ENCODE measurements at regions not wholly inside any gene's neighbourhood (a gene's known extent, or its start where the extent isn't known, plus 50 kb on each side); places are given as distances from the start of the nearest gene placed in this dataset.
A peak's percentile ranks its signal among the peaks of the same experiment; 100 is the strongest.

GRCh38 chr1:232182236-232182635 is 447.7 kb downstream of the SIPA1L2 start:
- H3K4me3 ChIP-seq (ENCODE audit: insufficient read depth in 1 of 2, low read depth in 1 of 2, low read length in 2 of 2), result no peak overlapping the region
- no peaks in the 10 kb centered on the region for H3K36me3 ChIP-seq (ENCODE audit: control insufficient read depth in 1 of 2, insufficient read depth in 2 of 2, low read depth in 1 of 2, low read length in 2 of 2)
- DNase-seq, result no peak
- peaks cover 4% of the 10 kb centered on the region for H3K9me3 ChIP-seq (ENCODE audit: control insufficient read depth, low read length)
- no peak overlapping the region for H2AFZ ChIP-seq (ENCODE audit: low read depth, low read length)
- no peak overlapping the region for H2BK120ac ChIP-seq (ENCODE audit: low read depth, low read length)
- no peaks in the 10 kb centered on the region for H3K79me1 ChIP-seq (replicated peaks; ENCODE audit: low read length, poor library complexity, severe bottlenecking)
- H2AK5ac ChIP-seq (ENCODE audit: low read length, severe bottlenecking), result no peak overlapping the region
- H3K9ac ChIP-seq (ENCODE audit: low read length), result no peak overlapping the region
- H3K4me1 ChIP-seq (ENCODE audit: control insufficient read depth, insufficient read depth, low read depth, low read length), result peaks cover 3% of the 10 kb centered on the region
- H3K27me3 ChIP-seq (ENCODE audit: control insufficient read depth in 1 of 2, insufficient read depth in 1 of 2, low read length in 2 of 2), result peaks cover 0 to 3% of the 10 kb centered on the region in 2 experiments
- no peak overlapping the region for H3K14ac ChIP-seq (ENCODE audit: low read length in 2 of 2)
- H3K18ac ChIP-seq (ENCODE audit: low read depth in 1 of 2, low read length in 2 of 2), result no peak overlapping the region
- H3K4me2 ChIP-seq (ENCODE audit: low read length, poor library complexity, severe bottlenecking), result no peak overlapping the region
- WGBS, result 79% methylated on average over 8 of the region's 8 CpGs
- no peak overlapping the region for H4K8ac ChIP-seq (ENCODE audit: low read length)
- no peak overlapping the region for H2BK15ac ChIP-seq (ENCODE audit: low read depth, poor library complexity, severe bottlenecking)
- H4K91ac ChIP-seq (ENCODE audit: low read length), result no peak overlapping the region
- H3K4ac ChIP-seq (ENCODE audit: low read depth in 1 of 2, low read length in 2 of 2), result no peak overlapping the region
- no peak overlapping the region for H3K27ac ChIP-seq (ENCODE audit: low read length, poor library complexity, severe bottlenecking)
- no peak overlapping the region for H2BK5ac ChIP-seq (ENCODE audit: low read depth, low read length, poor library complexity, severe bottlenecking)
- no peak overlapping the region for H3K23ac ChIP-seq (ENCODE audit: low read length in 2 of 2)
- no peak overlapping the region for H2BK12ac ChIP-seq (ENCODE audit: low read length in 2 of 2)

GRCh38 chr1:232180779-232181136 is 449.2 kb downstream of the SIPA1L2 start:
- peaks cover 4% of the 10 kb centered on the region for H3K9me3 ChIP-seq (ENCODE audit: control insufficient read depth, low read length)
- H2AK5ac ChIP-seq (ENCODE audit: low read length, severe bottlenecking), result no peak overlapping the region
- H3K27ac ChIP-seq (ENCODE audit: low read length, poor library complexity, severe bottlenecking), result no peak overlapping the region
- H3K79me1 ChIP-seq (replicated peaks; ENCODE audit: low read length, poor library complexity, severe bottlenecking), result no peaks in the 10 kb centered on the region
- H2BK12ac ChIP-seq (ENCODE audit: low read length in 2 of 2), result no peak overlapping the region
- H3K27me3 ChIP-seq (ENCODE audit: control insufficient read depth in 1 of 2, insufficient read depth in 1 of 2, low read length in 2 of 2), result peaks cover 0 to 3% of the 10 kb centered on the region in 2 experiments
- no peak overlapping the region for H2BK15ac ChIP-seq (ENCODE audit: low read depth, poor library complexity, severe bottlenecking)
- no peak overlapping the region for H4K91ac ChIP-seq (ENCODE audit: low read length)
- no peak overlapping the region for H4K8ac ChIP-seq (ENCODE audit: low read length)
- H3K9ac ChIP-seq (ENCODE audit: low read length), result no peak overlapping the region
- H3K23ac ChIP-seq (ENCODE audit: low read length in 2 of 2), result no peak overlapping the region
- H3K14ac ChIP-seq (ENCODE audit: low read length in 2 of 2), result no peak overlapping the region
- no peak overlapping the region for H2AFZ ChIP-seq (ENCODE audit: low read depth, low read length)
- 90% methylated on average over 3 of the region's 3 CpGs for WGBS
- H2BK120ac ChIP-seq (ENCODE audit: low read depth, low read length), result no peak overlapping the region
- no peak overlapping the region for H3K4ac ChIP-seq (ENCODE audit: low read depth in 1 of 2, low read length in 2 of 2)
- H3K4me1 ChIP-seq (ENCODE audit: control insufficient read depth, insufficient read depth, low read depth, low read length), result no peaks in the 10 kb centered on the region
- H2BK5ac ChIP-seq (ENCODE audit: low read depth, low read length, poor library complexity, severe bottlenecking), result no peak overlapping the region
- H3K4me2 ChIP-seq (ENCODE audit: low read length, poor library complexity, severe bottlenecking), result no peak overlapping the region
- no peak for DNase-seq
- no peak overlapping the region for H3K18ac ChIP-seq (ENCODE audit: low read depth in 1 of 2, low read length in 2 of 2)
- H3K36me3 ChIP-seq (ENCODE audit: control insufficient read depth in 1 of 2, insufficient read depth in 2 of 2, low read depth in 1 of 2, low read length in 2 of 2), result no peaks in the 10 kb centered on the region
- no peak overlapping the region for H3K4me3 ChIP-seq (ENCODE audit: insufficient read depth in 1 of 2, low read depth in 1 of 2, low read length in 2 of 2)

GRCh38 chr1:232179896-232180778 is 449.8 kb downstream of the SIPA1L2 start:
- Histone ChIP-seq H3K9ac (ENCODE audit: low read length) (no peak overlapping the region), H3K27ac (ENCODE audit: low read length, poor library complexity, severe bottlenecking) (no peak overlapping the region), H3K14ac (ENCODE audit: low read length in 2 of 2) (no peak overlapping the region), H3K4ac (ENCODE audit: low read depth in 1 of 2, low read length in 2 of 2) (no peak overlapping the region), H2BK12ac (ENCODE audit: low read length in 2 of 2) (no peak overlapping the region), H3K27me3 (ENCODE audit: control insufficient read depth in 1 of 2, insufficient read depth in 1 of 2, low read length in 2 of 2) (peaks cover 0 to 3% of the 10 kb centered on the region in 2 experiments), H2BK5ac (ENCODE audit: low read depth, low read length, poor library complexity, severe bottlenecking) (no peak overlapping the region), H3K4me1 (ENCODE audit: control insufficient read depth, insufficient read depth, low read depth, low read length) (no peaks in the 10 kb centered on the region), H3K4me2 (ENCODE audit: low read length, poor library complexity, severe bottlenecking) (no peak overlapping the region), H3K79me1 (replicated peaks; ENCODE audit: low read length, poor library complexity, severe bottlenecking) (no peaks in the 10 kb centered on the region), H2AFZ (ENCODE audit: low read depth, low read length) (no peak overlapping the region), H2BK15ac (ENCODE audit: low read depth, poor library complexity, severe bottlenecking) (no peak overlapping the region), H4K91ac (ENCODE audit: low read length) (peak overlapping the region; percentile 9), H3K23ac (ENCODE audit: low read length in 2 of 2) (no peak overlapping the region), H2BK120ac (ENCODE audit: low read depth, low read length) (no peak overlapping the region), H2AK5ac (ENCODE audit: low read length, severe bottlenecking) (no peak overlapping the region), H3K36me3 (ENCODE audit: control insufficient read depth in 1 of 2, insufficient read depth in 2 of 2, low read depth in 1 of 2, low read length in 2 of 2) (no peaks in the 10 kb centered on the region), H4K8ac (ENCODE audit: low read length) (no peak overlapping the region), H3K4me3 (ENCODE audit: insufficient read depth in 1 of 2, low read depth in 1 of 2, low read length in 2 of 2) (no peak overlapping the region), H3K18ac (ENCODE audit: low read depth in 1 of 2, low read length in 2 of 2) (no peak overlapping the region), H3K9me3 (ENCODE audit: control insufficient read depth, low read length) (peaks cover 4% of the 10 kb centered on the region)
- DNase-seq, result no peak
- 80% methylated on average over 10 of the region's 10 CpGs for WGBS

GRCh38 chr1:232178191-232178590 is 451.7 kb downstream of the SIPA1L2 start:
- no peaks in the 10 kb centered on the region for H3K36me3 ChIP-seq (ENCODE audit: control insufficient read depth in 1 of 2, insufficient read depth in 2 of 2, low read depth in 1 of 2, low read length in 2 of 2)
- no peak overlapping the region for H2BK15ac ChIP-seq (ENCODE audit: low read depth, poor library complexity, severe bottlenecking)
- no peak for DNase-seq
- no peak overlapping the region for H3K14ac ChIP-seq (ENCODE audit: low read length in 2 of 2)
- 95% methylated on average over 2 of the region's 2 CpGs for WGBS
- no peak overlapping the region for H3K4me2 ChIP-seq (ENCODE audit: low read length, poor library complexity, severe bottlenecking)
- H3K9me3 ChIP-seq (ENCODE audit: control insufficient read depth, low read length), result peaks cover 4% of the 10 kb centered on the region
- H3K27me3 ChIP-seq (ENCODE audit: control insufficient read depth in 1 of 2, insufficient read depth in 1 of 2, low read length in 2 of 2), result peaks cover 0 to 3% of the 10 kb centered on the region in 2 experiments
- H2BK12ac ChIP-seq (ENCODE audit: low read length in 2 of 2), result no peak overlapping the region
- no peak overlapping the region for H4K8ac ChIP-seq (ENCODE audit: low read length)
- H3K18ac ChIP-seq (ENCODE audit: low read depth in 1 of 2, low read length in 2 of 2), result no peak overlapping the region
- no peak overlapping the region for H2AFZ ChIP-seq (ENCODE audit: low read depth, low read length)
- no peak overlapping the region for H3K27ac ChIP-seq (ENCODE audit: low read length, poor library complexity, severe bottlenecking)
- H3K4me3 ChIP-seq (ENCODE audit: insufficient read depth in 1 of 2, low read depth in 1 of 2, low read length in 2 of 2), result no peak overlapping the region
- H2BK120ac ChIP-seq (ENCODE audit: low read depth, low read length), result no peak overlapping the region
- H3K79me1 ChIP-seq (replicated peaks; ENCODE audit: low read length, poor library complexity, severe bottlenecking), result no peaks in the 10 kb centered on the region
- no peak overlapping the region for H3K4ac ChIP-seq (ENCODE audit: low read depth in 1 of 2, low read length in 2 of 2)
- no peaks in the 10 kb centered on the region for H3K4me1 ChIP-seq (ENCODE audit: control insufficient read depth, insufficient read depth, low read depth, low read length)
- no peak overlapping the region for H2BK5ac ChIP-seq (ENCODE audit: low read depth, low read length, poor library complexity, severe bottlenecking)
- H2AK5ac ChIP-seq (ENCODE audit: low read length, severe bottlenecking), result no peak overlapping the region
- H3K23ac ChIP-seq (ENCODE audit: low read length in 2 of 2), result no peak overlapping the region
- no peak overlapping the region for H3K9ac ChIP-seq (ENCODE audit: low read length)
- H4K91ac ChIP-seq (ENCODE audit: low read length), result no peak overlapping the region

Measured in mesenchymal stem cell (in vitro differentiated cells and primary cell).